ENCODE measurements at regions not wholly inside any gene's neighbourhood (a gene's known extent, or its start where the extent isn't known, plus 50 kb on each side); places are given as distances from the start of the nearest gene placed in this dataset.

GRCh38 chr2:104041351-104041750 lies 812.6 kb upstream of the POU3F3 start:
- TF ChIP-seq, protein P1, sequence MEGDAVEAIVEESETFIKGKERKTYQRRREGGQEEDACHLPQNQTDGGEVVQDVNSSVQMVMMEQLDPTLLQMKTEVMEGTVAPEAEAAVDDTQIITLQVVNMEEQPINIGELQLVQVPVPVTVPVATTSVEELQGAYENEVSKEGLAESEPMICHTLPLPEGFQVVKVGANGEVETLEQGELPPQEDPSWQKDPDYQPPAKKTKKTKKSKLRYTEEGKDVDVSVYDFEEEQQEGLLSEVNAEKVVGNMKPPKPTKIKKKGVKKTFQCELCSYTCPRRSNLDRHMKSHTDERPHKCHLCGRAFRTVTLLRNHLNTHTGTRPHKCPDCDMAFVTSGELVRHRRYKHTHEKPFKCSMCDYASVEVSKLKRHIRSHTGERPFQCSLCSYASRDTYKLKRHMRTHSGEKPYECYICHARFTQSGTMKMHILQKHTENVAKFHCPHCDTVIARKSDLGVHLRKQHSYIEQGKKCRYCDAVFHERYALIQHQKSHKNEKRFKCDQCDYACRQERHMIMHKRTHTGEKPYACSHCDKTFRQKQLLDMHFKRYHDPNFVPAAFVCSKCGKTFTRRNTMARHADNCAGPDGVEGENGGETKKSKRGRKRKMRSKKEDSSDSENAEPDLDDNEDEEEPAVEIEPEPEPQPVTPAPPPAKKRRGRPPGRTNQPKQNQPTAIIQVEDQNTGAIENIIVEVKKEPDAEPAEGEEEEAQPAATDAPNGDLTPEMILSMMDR (IDR thresholded peaks at IDR 0.05; ENCODE audit: low read depth, low read length), result no peak
- no peak for DNase-seq (ENCODE audit: extremely low read depth, low read depth)

- DNase-seq (ENCODE audit: extremely low read depth, low read depth), result no peak
- TF ChIP-seq, protein P1 (IDR thresholded peaks at IDR 0.05; ENCODE audit: low read depth, low read length), result no peak
Measured at GRCh38 chr2:104043864-104044263, 810.1 kb upstream of the POU3F3 start.

GRCh38 chr2:104045071-104045470 lies 808.8 kb upstream of the POU3F3 start:
- TF ChIP-seq, protein P1 (IDR thresholded peaks at IDR 0.05; ENCODE audit: low read depth, low read length), result no peak
- DNase-seq (ENCODE audit: extremely low read depth, low read depth), result no peak

DNA sequence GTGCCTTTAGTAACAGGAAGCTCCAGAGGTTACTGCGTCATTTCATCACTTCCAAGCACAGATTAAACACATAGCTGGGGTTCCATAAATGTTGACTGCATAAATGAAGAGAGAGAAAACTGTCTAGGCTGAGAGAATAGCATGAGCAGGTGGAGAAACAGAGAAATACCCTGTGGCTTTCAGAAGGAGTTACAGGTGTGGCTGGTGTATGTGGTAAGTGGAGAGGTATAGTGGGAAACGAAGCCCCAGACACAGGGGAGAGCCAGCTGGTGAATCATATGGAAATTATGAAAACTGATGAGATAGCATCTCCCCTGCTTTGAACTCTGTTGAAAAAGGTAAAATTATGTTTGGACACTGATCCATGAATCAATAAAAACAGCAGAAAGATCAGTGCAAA lies 807.4 kb upstream of the POU3F3 start:
- TF ChIP-seq, protein P1 (IDR thresholded peaks at IDR 0.05; ENCODE audit: low read depth, low read length), result no peak
- DNase-seq (ENCODE audit: extremely low read depth, low read depth), result no peak

- TF ChIP-seq, protein P1 (IDR thresholded peaks at IDR 0.05; ENCODE audit: low read depth, low read length), result no peak
- DNase-seq (ENCODE audit: extremely low read depth, low read depth), result no peak
Measured at GRCh38 chr2:104047516-104047915, 806.4 kb upstream of the POU3F3 start.

GRCh38 chr2:104049438-104049837 lies 804.5 kb upstream of the POU3F3 start:
- TF ChIP-seq, protein P1 (IDR thresholded peaks at IDR 0.05; ENCODE audit: low read depth, low read length), result no peak

DNA sequence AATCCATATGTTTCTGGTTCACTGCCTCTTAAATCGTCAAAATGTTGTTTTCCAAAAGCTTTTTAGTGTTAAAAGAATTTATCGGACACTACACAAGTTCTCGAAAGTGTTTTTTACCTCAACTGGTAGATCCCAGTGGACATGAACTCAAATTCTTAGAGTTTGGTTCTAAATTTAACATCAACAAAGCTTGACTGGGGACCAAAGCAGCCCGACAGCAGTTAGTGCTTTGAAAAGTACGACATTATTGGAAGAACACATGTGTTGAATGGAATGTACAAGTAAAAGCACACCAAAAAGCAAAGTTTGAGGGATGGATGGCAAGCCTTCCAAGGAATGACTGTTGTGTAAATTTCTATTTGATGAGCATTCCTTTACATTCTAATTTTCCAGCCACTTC lies 803.9 kb upstream of the POU3F3 start:
- no peak for DNase-seq (ENCODE audit: extremely low read depth, low read depth)

More at GRCh38 chr2:104049438-104049837, 804.5 kb upstream of the POU3F3 start:
- no peak for DNase-seq (ENCODE audit: extremely low read depth, low read depth)

More for the DNA sequence above, 803.9 kb upstream of the POU3F3 start:
- TF ChIP-seq, protein P1 (IDR thresholded peaks at IDR 0.05; ENCODE audit: low read depth, low read length), result no peak
